ENCODE measurements at regions not wholly inside any gene's neighbourhood (a gene's known extent, or its start where the extent isn't known, plus 50 kb on each side); places are given as distances from the start of the nearest gene placed in this dataset.

DNA sequence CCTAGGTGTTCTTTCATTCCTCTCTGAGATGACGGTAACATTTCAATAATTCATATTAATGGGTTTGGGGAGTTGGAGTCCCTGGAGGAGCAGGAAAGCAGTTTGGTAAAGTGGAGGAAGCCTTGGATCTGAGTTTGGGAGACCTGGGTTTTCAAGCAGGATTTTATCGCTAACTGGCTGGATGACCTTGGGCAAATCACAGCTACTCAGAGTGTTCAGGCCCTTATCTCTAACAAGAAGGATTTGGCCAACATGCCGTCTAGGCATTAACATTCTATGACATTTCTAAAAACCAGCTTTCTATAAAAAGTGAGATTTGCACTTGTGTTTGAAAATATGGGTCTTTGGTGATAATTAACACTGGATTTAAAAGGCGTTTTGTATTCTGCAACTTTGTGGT, 59.7 kb upstream of the MEX3C start:
- no peak overlapping the region for H4K8ac ChIP-seq (replicated peaks; ENCODE audit: insufficient read length, low read depth, low read length)
- H3T11ph ChIP-seq (ENCODE audit: low read length), result no peak overlapping the region
- no CpG with 5 or more reads among the region's 4 CpGs for WGBS (ENCODE audit: extremely low coverage, insufficient read length, low lambda C conversion rate)
- Mint-ChIP-seq H3K36me3 (ENCODE audit: insufficient read depth in 1 of 3, low read depth in 3 of 3) (no peaks in the 10 kb centered on the region), H3K9me3 (no peaks in the 10 kb centered on the region; a peak in 1 of 5 replicates), H3K4me1 (no peaks in the 10 kb centered on the region), H3K4me3 (no peak overlapping the region), H3K27ac (no peak overlapping the region), H3K27me3 (ENCODE audit: low read depth) (no peaks in the 10 kb centered on the region)
- H3K4me2 ChIP-seq (ENCODE audit: insufficient read depth, insufficient read length, low read length), result no peak overlapping the region
- no peaks in the 10 kb centered on the region for H4K20me1 ChIP-seq (ENCODE audit: control insufficient read depth, insufficient read depth, insufficient read length)
- no peak overlapping the region for H3K23ac ChIP-seq (ENCODE audit: insufficient read length, low read depth, low read length)
- H2AK5ac ChIP-seq (ENCODE audit: insufficient read length, low read length), result no peak overlapping the region
- no peak overlapping the region for H3K9ac ChIP-seq (ENCODE audit: extremely low read depth, insufficient read length, low read length)
- no peak for DNase-seq
- H2BK12ac ChIP-seq (ENCODE audit: insufficient read length, low read depth, low read length), result no peak overlapping the region
- H4K5ac ChIP-seq (ENCODE audit: insufficient read length, low read depth, low read length), result no peak overlapping the region
- H3K27me3 ChIP-seq (ENCODE audit: insufficient read depth, low read length), result no peaks in the 10 kb centered on the region
- no peaks in the 10 kb centered on the region for H3K79me2 ChIP-seq (ENCODE audit: insufficient read depth, low read length)
- H2BK5ac ChIP-seq (ENCODE audit: insufficient read length, low read length), result no peak overlapping the region
- H4K91ac ChIP-seq (ENCODE audit: insufficient read length, low read depth, low read length), result no peak overlapping the region
- H2BK20ac ChIP-seq (ENCODE audit: low read depth, low read length, poor library complexity, severe bottlenecking), result no peak overlapping the region
- H3K27ac ChIP-seq (ENCODE audit: insufficient read length, low read depth, low read length), result no peak overlapping the region
- TF ChIP-seq, protein P1, sequence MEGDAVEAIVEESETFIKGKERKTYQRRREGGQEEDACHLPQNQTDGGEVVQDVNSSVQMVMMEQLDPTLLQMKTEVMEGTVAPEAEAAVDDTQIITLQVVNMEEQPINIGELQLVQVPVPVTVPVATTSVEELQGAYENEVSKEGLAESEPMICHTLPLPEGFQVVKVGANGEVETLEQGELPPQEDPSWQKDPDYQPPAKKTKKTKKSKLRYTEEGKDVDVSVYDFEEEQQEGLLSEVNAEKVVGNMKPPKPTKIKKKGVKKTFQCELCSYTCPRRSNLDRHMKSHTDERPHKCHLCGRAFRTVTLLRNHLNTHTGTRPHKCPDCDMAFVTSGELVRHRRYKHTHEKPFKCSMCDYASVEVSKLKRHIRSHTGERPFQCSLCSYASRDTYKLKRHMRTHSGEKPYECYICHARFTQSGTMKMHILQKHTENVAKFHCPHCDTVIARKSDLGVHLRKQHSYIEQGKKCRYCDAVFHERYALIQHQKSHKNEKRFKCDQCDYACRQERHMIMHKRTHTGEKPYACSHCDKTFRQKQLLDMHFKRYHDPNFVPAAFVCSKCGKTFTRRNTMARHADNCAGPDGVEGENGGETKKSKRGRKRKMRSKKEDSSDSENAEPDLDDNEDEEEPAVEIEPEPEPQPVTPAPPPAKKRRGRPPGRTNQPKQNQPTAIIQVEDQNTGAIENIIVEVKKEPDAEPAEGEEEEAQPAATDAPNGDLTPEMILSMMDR (conservative IDR thresholded peaks at IDR 0.05), result no peak
- no peaks in the 10 kb centered on the region for H3K4me1 ChIP-seq (ENCODE audit: insufficient read depth, low read length)
- H2BK15ac ChIP-seq (ENCODE audit: low read depth, low read length), result no peak overlapping the region
- H3K23me2 ChIP-seq (ENCODE audit: insufficient read length, low read depth, low read length, poor library complexity, severe bottlenecking), result no peaks in the 10 kb centered on the region
- H3K18ac ChIP-seq (ENCODE audit: insufficient read length, low read depth, low read length), result no peak overlapping the region
- H3K79me1 ChIP-seq (ENCODE audit: insufficient read depth, low read depth, low read length, poor library complexity, severe bottlenecking), result no peaks in the 10 kb centered on the region
- no peak overlapping the region for H2BK120ac ChIP-seq (ENCODE audit: low read depth, low read length, poor library complexity, severe bottlenecking)
- H2AFZ ChIP-seq (ENCODE audit: low read length), result no peak overlapping the region
- no peak overlapping the region for H3K4ac ChIP-seq (ENCODE audit: low read depth, low read length)
- H3K56ac ChIP-seq (ENCODE audit: insufficient read length, low read depth, low read length), result no peak overlapping the region
- H3K9me3 ChIP-seq (ENCODE audit: control insufficient read depth, low read depth, low read length), result no peaks in the 10 kb centered on the region
- H3K14ac ChIP-seq (ENCODE audit: insufficient read depth, low read length), result no peak overlapping the region
